ENCODE measurements at regions not wholly inside any gene's neighbourhood (a gene's known extent, or its start where the extent isn't known, plus 50 kb on each side); places are given as distances from the start of the nearest gene placed in this dataset.

DNA sequence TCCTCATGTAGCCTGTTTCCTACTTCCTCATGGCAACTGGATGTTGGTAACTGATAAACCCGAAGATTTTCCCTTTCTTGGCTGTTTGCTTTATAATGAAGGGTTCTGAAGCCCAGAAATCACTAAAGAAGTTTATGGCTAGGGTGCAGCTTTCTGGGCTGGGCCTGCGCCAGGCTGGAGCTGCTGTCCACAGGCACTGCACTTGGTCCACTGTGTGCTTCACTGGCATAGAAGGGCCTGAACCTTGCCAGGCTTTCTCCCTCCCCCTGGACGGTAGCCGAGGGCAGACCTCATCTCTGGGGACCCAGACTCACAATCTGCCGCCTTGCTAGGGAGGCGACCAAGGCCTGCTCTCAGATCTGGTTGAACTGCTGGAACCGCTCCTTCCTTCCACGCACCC is 133.3 kb upstream of the SPRED2 start:
- TF ChIP-seq, protein P1, sequence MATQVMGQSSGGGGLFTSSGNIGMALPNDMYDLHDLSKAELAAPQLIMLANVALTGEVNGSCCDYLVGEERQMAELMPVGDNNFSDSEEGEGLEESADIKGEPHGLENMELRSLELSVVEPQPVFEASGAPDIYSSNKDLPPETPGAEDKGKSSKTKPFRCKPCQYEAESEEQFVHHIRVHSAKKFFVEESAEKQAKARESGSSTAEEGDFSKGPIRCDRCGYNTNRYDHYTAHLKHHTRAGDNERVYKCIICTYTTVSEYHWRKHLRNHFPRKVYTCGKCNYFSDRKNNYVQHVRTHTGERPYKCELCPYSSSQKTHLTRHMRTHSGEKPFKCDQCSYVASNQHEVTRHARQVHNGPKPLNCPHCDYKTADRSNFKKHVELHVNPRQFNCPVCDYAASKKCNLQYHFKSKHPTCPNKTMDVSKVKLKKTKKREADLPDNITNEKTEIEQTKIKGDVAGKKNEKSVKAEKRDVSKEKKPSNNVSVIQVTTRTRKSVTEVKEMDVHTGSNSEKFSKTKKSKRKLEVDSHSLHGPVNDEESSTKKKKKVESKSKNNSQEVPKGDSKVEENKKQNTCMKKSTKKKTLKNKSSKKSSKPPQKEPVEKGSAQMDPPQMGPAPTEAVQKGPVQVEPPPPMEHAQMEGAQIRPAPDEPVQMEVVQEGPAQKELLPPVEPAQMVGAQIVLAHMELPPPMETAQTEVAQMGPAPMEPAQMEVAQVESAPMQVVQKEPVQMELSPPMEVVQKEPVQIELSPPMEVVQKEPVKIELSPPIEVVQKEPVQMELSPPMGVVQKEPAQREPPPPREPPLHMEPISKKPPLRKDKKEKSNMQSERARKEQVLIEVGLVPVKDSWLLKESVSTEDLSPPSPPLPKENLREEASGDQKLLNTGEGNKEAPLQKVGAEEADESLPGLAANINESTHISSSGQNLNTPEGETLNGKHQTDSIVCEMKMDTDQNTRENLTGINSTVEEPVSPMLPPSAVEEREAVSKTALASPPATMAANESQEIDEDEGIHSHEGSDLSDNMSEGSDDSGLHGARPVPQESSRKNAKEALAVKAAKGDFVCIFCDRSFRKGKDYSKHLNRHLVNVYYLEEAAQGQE (IDR thresholded peaks at IDR 0.05; ENCODE audit: low read depth): no peak
- TF ChIP-seq, protein P2, sequence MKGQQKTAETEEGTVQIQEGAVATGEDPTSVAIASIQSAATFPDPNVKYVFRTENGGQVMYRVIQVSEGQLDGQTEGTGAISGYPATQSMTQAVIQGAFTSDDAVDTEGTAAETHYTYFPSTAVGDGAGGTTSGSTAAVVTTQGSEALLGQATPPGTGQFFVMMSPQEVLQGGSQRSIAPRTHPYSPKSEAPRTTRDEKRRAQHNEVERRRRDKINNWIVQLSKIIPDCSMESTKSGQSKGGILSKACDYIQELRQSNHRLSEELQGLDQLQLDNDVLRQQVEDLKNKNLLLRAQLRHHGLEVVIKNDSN (IDR thresholded peaks at IDR 0.05): no peak
- TF ChIP-seq FOXM1 (IDR thresholded peaks at IDR 0.05; ENCODE audit: borderline replicate concordance, low read depth) (no peak), TCF12 (IDR thresholded peaks at IDR 0.05; ENCODE audit: low read depth) (no peak), EGR1 (IDR thresholded peaks at IDR 0.05) (no peak), YY1 (IDR thresholded peaks at IDR 0.05; ENCODE audit: low read depth) (no peak), RAD21 (IDR thresholded peaks at IDR 0.05; ENCODE audit: low read depth) (no peak), MAX (IDR thresholded peaks at IDR 0.05) (no peak), CEBPB (IDR thresholded peaks at IDR 0.05) (no peak), CREB1 (IDR thresholded peaks at IDR 0.05; ENCODE audit: low read depth) (no peak), NFIC (IDR thresholded peaks at IDR 0.05) (no peak)

DNA sequence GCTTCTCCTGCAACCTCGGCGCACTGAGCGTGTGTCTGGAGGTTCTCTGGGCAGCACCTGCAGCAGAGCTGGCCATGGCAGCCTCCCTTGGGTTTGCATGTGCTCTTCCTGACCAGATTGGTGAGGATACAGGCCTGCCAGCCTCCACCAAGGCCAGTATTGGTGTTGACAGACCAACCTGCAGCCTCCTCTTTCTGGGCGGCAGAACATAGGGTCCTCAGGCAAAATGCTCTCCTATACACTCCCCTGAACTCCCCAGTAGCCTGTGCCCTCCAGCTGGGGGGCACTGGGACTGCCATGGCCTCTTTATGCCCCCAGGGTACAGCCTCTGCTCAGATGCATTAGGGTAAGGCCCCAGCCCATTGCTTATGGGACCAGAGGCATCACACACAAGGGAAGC is 131.9 kb upstream of the SPRED2 start:
- no peak for TF ChIP-seq TAF1 (IDR thresholded peaks at IDR 0.05; ENCODE audit: low read depth)
- no peak for TF ChIP-seq ZBTB7A (IDR thresholded peaks at IDR 0.05; ENCODE audit: low read depth)
- TF ChIP-seq, protein P1 (IDR thresholded peaks at IDR 0.05; ENCODE audit: low read depth): no peak
- no peak for TF ChIP-seq MAX (IDR thresholded peaks at IDR 0.05)
- TF ChIP-seq EGR1 (IDR thresholded peaks at IDR 0.05): no peak
- TF ChIP-seq NFIC (IDR thresholded peaks at IDR 0.05): no peak
- no peak for TF ChIP-seq TCF12 (IDR thresholded peaks at IDR 0.05; ENCODE audit: low read depth)
- no peak for TF ChIP-seq CREB1 (IDR thresholded peaks at IDR 0.05; ENCODE audit: low read depth)

- TF ChIP-seq TCF12 (IDR thresholded peaks at IDR 0.05; ENCODE audit: low read depth) (no peak), EGR1 (IDR thresholded peaks at IDR 0.05) (no peak)
Measured at GRCh38 chr2:65562890-65563289, 130.5 kb upstream of the SPRED2 start.

DNA sequence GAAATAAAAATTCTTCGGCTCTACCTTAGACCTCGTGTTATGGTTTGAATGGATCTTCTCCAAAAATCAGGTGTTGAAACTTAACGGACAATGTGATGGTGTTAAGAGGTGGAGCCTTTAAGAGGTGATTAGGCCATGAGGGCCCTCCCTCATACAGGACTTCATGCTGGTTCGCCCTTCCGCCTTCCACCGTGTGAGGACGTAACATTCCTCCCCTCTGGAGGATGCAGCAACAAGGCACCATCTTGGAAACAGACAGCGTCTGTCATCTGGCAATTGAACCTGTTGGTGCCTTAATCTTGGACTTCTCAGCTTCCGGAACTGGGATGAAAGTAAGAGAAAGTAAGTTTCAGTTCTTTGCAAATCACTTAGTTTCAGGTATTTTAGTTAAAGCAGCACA is 126.3 kb upstream of the SPRED2 start:
- TF ChIP-seq MAX (IDR thresholded peaks at IDR 0.05) (no peak), TAF1 (IDR thresholded peaks at IDR 0.05; ENCODE audit: low read depth) (no peak), RAD21 (IDR thresholded peaks at IDR 0.05; ENCODE audit: low read depth) (no peak), CREB1 (IDR thresholded peaks at IDR 0.05; ENCODE audit: low read depth) (no peak), NFIC (IDR thresholded peaks at IDR 0.05) (no peak), ZBTB7A (IDR thresholded peaks at IDR 0.05; ENCODE audit: low read depth) (no peak), FOXM1 (IDR thresholded peaks at IDR 0.05; ENCODE audit: borderline replicate concordance, low read depth) (no peak), CEBPB (IDR thresholded peaks at IDR 0.05) (no peak), YY1 (IDR thresholded peaks at IDR 0.05; ENCODE audit: low read depth) (no peak), TEAD4 (IDR thresholded peaks at IDR 0.05) (no peak), EP300 (IDR thresholded peaks at IDR 0.05; ENCODE audit: borderline replicate concordance) (no peak), EGR1 (IDR thresholded peaks at IDR 0.05) (no peak), TCF12 (IDR thresholded peaks at IDR 0.05; ENCODE audit: low read depth) (no peak)
- TF ChIP-seq, protein P2 (IDR thresholded peaks at IDR 0.05): no peak
- TF ChIP-seq, protein P1 (IDR thresholded peaks at IDR 0.05; ENCODE audit: low read depth): no peak
